OCI-LY3 (cell line): ENCODE measurements at regions not wholly inside any gene's neighbourhood (a gene's known extent, or its start where the extent isn't known, plus 50 kb on each side); places are given as distances from the start of the nearest gene placed in this dataset.

Experiments used
- H2AFZ ChIP-seq: fragments of 200-600, 300-600 bp; shearing (Covaris generic); 2 replicates; pipeline ENCODE4 v1.6.0; 2014; ENCODE audit warnings: antibody characterized with exemption, low read depth, low read length
- H3K27ac ChIP-seq: fragments of 200-600, 300-600 bp; sonication (generic); 2 replicates; pipeline ENCODE4 v1.5.1; 2014; ENCODE audit warnings: mild to moderate bottlenecking, low read length, moderate library complexity, mixed read lengths
- H3K27me3 ChIP-seq: fragments of 200-600, 300-600 bp; sonication (generic); 2 replicates; pipeline ENCODE4 v1.6.1; 2014; ENCODE audit warnings: low read depth, low read length, mixed read lengths
- H3K36me3 ChIP-seq: fragments of 200-600, 300-600 bp; sonication (generic); replicated peaks from 2 replicates; pipeline ENCODE3; 2014; ENCODE audit warnings: low read depth, low read length, mixed read lengths
- H3K4me1 ChIP-seq: fragments of 300-600, 200-600 bp; sonication (generic); 2 replicates; pipeline ENCODE4 v1.6.1; 2014; ENCODE audit warnings: low read length, mixed read lengths
- H3K4me2 ChIP-seq: fragments of 200-600, 300-600 bp; sonication (generic); 2 replicates; pipeline ENCODE4 v1.6.1; 2014; ENCODE audit warnings: low read length, mixed read lengths
- H3K4me3 ChIP-seq: fragments of 300-600, 200-600 bp; sonication (generic); 2 replicates; pipeline ENCODE4 v1.5.1; 2014; ENCODE audit warnings: antibody characterized with exemption, mild to moderate bottlenecking, low read length, moderate library complexity
- H3K79me2 ChIP-seq: fragments of 300-600, 200-600 bp; shearing (Covaris generic); 2 replicates; pipeline ENCODE4 v1.6.1; 2014; ENCODE audit warnings: mild to moderate bottlenecking, low read length, mixed read lengths
- H3K9ac ChIP-seq: fragments of 300-600, 200-600 bp; shearing (Covaris generic); 2 replicates; pipeline ENCODE4 v1.6.0; 2014; ENCODE audit warnings: mild to moderate bottlenecking, low read length, moderate library complexity
- H3K9me3 ChIP-seq: fragments of 200-600, 300-600 bp; shearing (Covaris generic); 2 replicates; pipeline ENCODE4 v1.6.1; 2014; ENCODE audit warnings: low read length, mixed read lengths; ENCODE audit not compliant: insufficient read depth
- H4K20me1 ChIP-seq: fragments of 200-600, 300-600 bp; sonication (generic); 2 replicates; pipeline ENCODE4 v1.6.1; 2016; ENCODE audit warnings: low read length, mixed read lengths; ENCODE audit not compliant: insufficient read depth
- CTCF ChIP-seq: fragments of 200-600, 300-600 bp; sonication (generic); IDR thresholded peaks from 2 replicates; pipeline ENCODE4 v1.5.1; 2014; ENCODE audit warnings: antibody characterized with exemption, low read length, low read depth
- EZH2phosphoT487 ChIP-seq: fragments of 200-600 bp; shearing (Covaris generic); IDR thresholded peaks from 2 replicates; pipeline ENCODE4 v1.6.1; 2018; ENCODE audit warnings: antibody characterized with exemption, mixed run types, low read depth

GRCh38 chr3:43969944-43970343, 271.7 kb upstream of the TOPAZ1 start:
- Histone ChIP-seq H3K4me1 (peaks cover 21% of the 10 kb centered on the region), H3K9me3 (no peaks in the 10 kb centered on the region), H3K36me3 (no peaks in the 10 kb centered on the region), H3K27me3 (peaks cover 22% of the 10 kb centered on the region), H4K20me1 (no peaks in the 10 kb centered on the region), H2AFZ (no peak overlapping the region), H3K27ac (no peak overlapping the region), H3K9ac (no peak overlapping the region), H3K4me3 (no peak overlapping the region), H3K4me2 (no peak overlapping the region), H3K79me2 (no peaks in the 10 kb centered on the region)
- TF ChIP-seq EZH2phosphoT487: no peak
- no peak for TF ChIP-seq CTCF

GRCh38 chr3:43970351-43970750, 271.3 kb upstream of the TOPAZ1 start:
- peaks cover 17% of the 10 kb centered on the region for H3K4me1 ChIP-seq
- H3K9me3 ChIP-seq: no peaks in the 10 kb centered on the region
- no peaks in the 10 kb centered on the region for H3K36me3 ChIP-seq
- H3K27me3 ChIP-seq: peaks cover 22% of the 10 kb centered on the region
- H3K4me2 ChIP-seq: no peak overlapping the region
- no peaks in the 10 kb centered on the region for H4K20me1 ChIP-seq
- no peak overlapping the region for H3K9ac ChIP-seq
- no peak overlapping the region for H3K4me3 ChIP-seq
- no peak overlapping the region for H3K27ac ChIP-seq
- no peaks in the 10 kb centered on the region for H3K79me2 ChIP-seq
- TF ChIP-seq EZH2phosphoT487: no peak
- TF ChIP-seq CTCF: no peak
- no peak overlapping the region for H2AFZ ChIP-seq

- Histone ChIP-seq H3K27me3 (peaks cover 22% of the 10 kb centered on the region), H3K4me3 (no peak overlapping the region), H4K20me1 (no peaks in the 10 kb centered on the region), H3K9ac (no peak overlapping the region), H3K79me2 (no peaks in the 10 kb centered on the region), H3K9me3 (peaks cover 5% of the 10 kb centered on the region; the same call in 1 of the 2 replicates), H2AFZ (no peak overlapping the region), H3K27ac (no peak overlapping the region), H3K4me2 (no peak overlapping the region), H3K4me1 (peaks cover 11% of the 10 kb centered on the region), H3K36me3 (no peaks in the 10 kb centered on the region)
- no peak for TF ChIP-seq CTCF
- no peak for TF ChIP-seq EZH2phosphoT487
Observed at GRCh38 chr3:43970920-43971319, 270.8 kb upstream of the TOPAZ1 start.

- TF ChIP-seq CTCF: no peak
- TF ChIP-seq EZH2phosphoT487: no peak
- Histone ChIP-seq H3K9ac (no peak overlapping the region), H3K79me2 (no peaks in the 10 kb centered on the region), H3K4me2 (no peak overlapping the region), H3K27me3 (peaks cover 20% of the 10 kb centered on the region), H3K4me3 (no peak overlapping the region), H3K4me1 (peaks cover 6% of the 10 kb centered on the region), H3K27ac (no peak overlapping the region), H2AFZ (no peak overlapping the region), H3K9me3 (peaks cover 8% of the 10 kb centered on the region; the same call in 1 of the 2 replicates), H3K36me3 (no peaks in the 10 kb centered on the region), H4K20me1 (no peaks in the 10 kb centered on the region)
Observed at GRCh38 chr3:43971486-43971885, 270.2 kb upstream of the TOPAZ1 start.
